Endothelial cell of umbilical vein (primary cell): ENCODE measurements at regions not wholly inside any gene's neighbourhood (a gene's known extent, or its start where the extent isn't known, plus 50 kb on each side); places are given as distances from the start of the nearest gene placed in this dataset.

Experiments used
- BruUV-seq: library from RNA; stranded (reverse); fragments of 400-500 nt; replicated peaks from 2 replicates; lab custom pipeline; 2021; lab: Mats Ljungman, UMichigan
- CTCF ChIA-PET: fragments of 300-600, 350-600 bp; sonication (Branson Sonifier 250); formaldehyde crosslinking; loops from one replicate; lab custom pipeline; 2021; ENCODE audit warnings: antibody characterized with exemption, inconsistent platforms; lab: Charles Lee
- POLR2A ChIA-PET: fragments of 300-600, 350-600 bp; sonication (Branson Sonifier 250); formaldehyde crosslinking; loops from one replicate; lab custom pipeline; 2021; ENCODE audit warnings: antibody characterized with exemption, inconsistent platforms; lab: Charles Lee
- DNase-seq: peaks from one replicate; pipeline ENCODE4 v3.0.0-alpha.2; 2011; ENCODE audit warnings: low read depth, low spot score
- FAIRE-seq: peaks from 2 replicates; lab custom pipeline; 2011; peaks lifted over from hg19 to GRCh38; lab: Jason Lieb, UNC
- H2AFZ ChIP-seq: 2 replicates; pipeline ENCODE4 v1.6.0; 2012; ENCODE audit warnings: low read depth, low read length, control low read depth, inconsistent platforms
- H3K27ac ChIP-seq: 2 replicates; pipeline ENCODE4 v1.5.1; 2011; ENCODE audit warnings: low read depth, mild to moderate bottlenecking, control low read depth, low read length, moderate library complexity; ENCODE audit not compliant: insufficient read depth
- H3K27me3 ChIP-seq, 2 experiments: 2 replicates each; pipeline versions ENCODE4 v1.6.0 to v1.6.1; 2011; ENCODE audit warnings: low read length in 2 of 2, mixed read lengths in 1 of 2; ENCODE audit not compliant: control insufficient read depth in 2 of 2, insufficient read depth in 2 of 2
- H3K36me3 ChIP-seq, 2 experiments: 2 replicates in 1 of 2; 3 replicates in 1 of 2; pipeline ENCODE4 v1.5.1; 2011; ENCODE audit warnings: low read length in 2 of 2, mild to moderate bottlenecking in 1 of 2, moderate library complexity in 1 of 2; ENCODE audit not compliant: control insufficient read depth in 2 of 2, insufficient read depth in 2 of 2; ENCODE audit errors: extremely low read depth in 1 of 2
- H3K4me1 ChIP-seq: 3 replicates; pipeline ENCODE4 v1.5.1; 2011; ENCODE audit warnings: mild to moderate bottlenecking, low read length; ENCODE audit not compliant: control insufficient read depth, insufficient read depth; ENCODE audit errors: extremely low read depth
- H3K4me2 ChIP-seq: 2 replicates; pipeline ENCODE4 v1.6.1; 2011; ENCODE audit warnings: low read length, control low read depth, mixed read lengths; ENCODE audit not compliant: insufficient read depth
- H3K4me3 ChIP-seq, 3 experiments: fragments of 200-600 bp in 1 of 3; sonication (generic), shearing (Covaris generic) in 1 of 3; replicated peaks in 1 of 3; 2 replicates each; pipeline ENCODE4 v1.5.1; 2011 to 2016; ENCODE audit warnings: control low read depth in 3 of 3, low read length in 3 of 3, mild to moderate bottlenecking in 2 of 3, inconsistent platforms in 1 of 3, low read depth in 1 of 3, moderate library complexity in 1 of 3; ENCODE audit not compliant: insufficient read depth in 1 of 3
- H3K79me2 ChIP-seq: 2 replicates; pipeline ENCODE4 v1.6.0; 2012; ENCODE audit warnings: low read length, inconsistent platforms; ENCODE audit not compliant: control insufficient read depth, insufficient read depth
- H3K9ac ChIP-seq: replicated peaks from 2 replicates; pipeline ENCODE3; 2011; ENCODE audit warnings: low read length, control low read depth; ENCODE audit not compliant: insufficient read depth; ENCODE audit errors: extremely low read depth
- H3K9me1 ChIP-seq: replicated peaks from 3 replicates; pipeline ENCODE4 v1.6.0; 2011; ENCODE audit warnings: mild to moderate bottlenecking, low read length; ENCODE audit not compliant: control insufficient read depth, insufficient read depth; ENCODE audit errors: extremely low read depth
- H3K9me3 ChIP-seq: replicated peaks from 2 replicates; pipeline ENCODE4 v1.5.1; 2012; ENCODE audit warnings: low read length, inconsistent platforms; ENCODE audit not compliant: control insufficient read depth, insufficient read depth
- H4K20me1 ChIP-seq: replicated peaks from 2 replicates; pipeline ENCODE3; 2011; ENCODE audit warnings: mild to moderate bottlenecking, low read length; ENCODE audit not compliant: control insufficient read depth, insufficient read depth; ENCODE audit errors: extremely low read depth
- EZH2 ChIP-seq: IDR thresholded peaks from 2 replicates; pipeline ENCODE4 v1.6.1; 2012; ENCODE audit warnings: borderline replicate concordance, low read depth, mild to moderate bottlenecking, moderate library complexity, low read length, inconsistent platforms; ENCODE audit not compliant: severe bottlenecking
- FOS ChIP-seq: IDR thresholded peaks from 2 replicates; pipeline ENCODE4 v1.6.1; 2011; ENCODE audit warnings: mild to moderate bottlenecking, low read length, moderate library complexity, borderline replicate concordance; ENCODE audit not compliant: insufficient read depth
- GATA2 ChIP-seq: IDR thresholded peaks from 2 replicates; pipeline ENCODE4 v1.7.0; 2011; ENCODE audit warnings: low read depth, mild to moderate bottlenecking, moderate library complexity, mixed read lengths, low read length; ENCODE audit not compliant: insufficient read length, insufficient read depth
- JUN ChIP-seq: IDR thresholded peaks from 2 replicates; pipeline ENCODE4 v1.6.1; 2011; ENCODE audit warnings: borderline replicate concordance, low read depth; ENCODE audit not compliant: insufficient read length, insufficient read depth
- MYC ChIP-seq: IDR thresholded peaks from one replicate; pipeline ENCODE4 v1.6.1; 2011; ENCODE audit warnings: mild to moderate bottlenecking, low read depth, low read length
- POLR2A ChIP-seq: IDR thresholded peaks from 2 replicates; pipeline ENCODE4 v1.6.1; 2012; ENCODE audit warnings: low read depth, mild to moderate bottlenecking, control low read depth, low read length
- POLR2AphosphoS5 ChIP-seq: IDR thresholded peaks from 2 replicates; pipeline ENCODE4 v1.6.1; 2012; ENCODE audit warnings: low read depth, mild to moderate bottlenecking, control low read depth, low read length, moderate library complexity; ENCODE audit not compliant: insufficient read depth
- dilution Hi-C: fragments of 300-500 bp; cut with MboI; formaldehyde crosslinking; loops from one replicate; pipeline ENCODE4 v1.15.0; 2019; ENCODE audit warnings: low sequenced_read_pairs; ENCODE audit not compliant: extremely low pct_ligation_motif_present
- intact Hi-C: fragments of 100-400 bp; cut with micrococcal nuclease; formaldehyde crosslinking; loops from one replicate; pipeline ENCODE4 v1.10.0; 2022
- TF ChIP-seq, protein P1 (sequence below), 2 donors: IDR thresholded peaks; 1 replicate in 1 of 2; 2 replicates in 1 of 2; pipeline ENCODE4 v1.5.1; 2011; ENCODE audit warnings: low read length in 2 of 2, mild to moderate bottlenecking in 2 of 2, moderate library complexity in 2 of 2, control low read depth in 1 of 2, inconsistent platforms in 1 of 2, low read depth in 1 of 2; ENCODE audit not compliant: insufficient read depth in 1 of 2; ENCODE audit errors: extremely low read depth in 1 of 2
- TF ChIP-seq, protein P2 (sequence below): IDR thresholded peaks from 2 replicates; pipeline ENCODE4 v1.6.1; 2011; ENCODE audit not compliant: insufficient read depth, insufficient read length

DNA sequence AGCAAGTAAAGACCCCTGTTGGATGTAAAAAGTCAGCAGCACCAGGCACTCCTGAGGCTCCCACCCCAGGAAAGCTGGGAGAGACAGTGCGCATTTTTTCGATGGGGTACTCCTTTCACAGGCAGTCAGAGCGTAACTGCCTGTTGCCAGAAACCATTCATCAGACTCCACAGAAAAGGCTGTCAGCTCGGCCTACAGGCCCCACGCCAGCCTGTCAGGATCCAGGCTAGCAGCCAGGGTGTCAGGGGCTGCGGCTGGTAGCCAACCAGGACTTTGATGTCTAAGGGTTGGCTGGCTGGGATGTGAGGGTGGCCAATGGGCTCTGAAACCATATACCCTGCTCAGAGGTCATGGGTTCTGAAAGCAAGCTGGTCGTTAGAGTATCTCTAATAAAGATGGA lies 164.5 kb downstream of the WNT5A start:
- H3K9ac ChIP-seq, result no peak overlapping the region
- no peak for TF ChIP-seq POLR2AphosphoS5
- TF ChIP-seq, protein P1, sequence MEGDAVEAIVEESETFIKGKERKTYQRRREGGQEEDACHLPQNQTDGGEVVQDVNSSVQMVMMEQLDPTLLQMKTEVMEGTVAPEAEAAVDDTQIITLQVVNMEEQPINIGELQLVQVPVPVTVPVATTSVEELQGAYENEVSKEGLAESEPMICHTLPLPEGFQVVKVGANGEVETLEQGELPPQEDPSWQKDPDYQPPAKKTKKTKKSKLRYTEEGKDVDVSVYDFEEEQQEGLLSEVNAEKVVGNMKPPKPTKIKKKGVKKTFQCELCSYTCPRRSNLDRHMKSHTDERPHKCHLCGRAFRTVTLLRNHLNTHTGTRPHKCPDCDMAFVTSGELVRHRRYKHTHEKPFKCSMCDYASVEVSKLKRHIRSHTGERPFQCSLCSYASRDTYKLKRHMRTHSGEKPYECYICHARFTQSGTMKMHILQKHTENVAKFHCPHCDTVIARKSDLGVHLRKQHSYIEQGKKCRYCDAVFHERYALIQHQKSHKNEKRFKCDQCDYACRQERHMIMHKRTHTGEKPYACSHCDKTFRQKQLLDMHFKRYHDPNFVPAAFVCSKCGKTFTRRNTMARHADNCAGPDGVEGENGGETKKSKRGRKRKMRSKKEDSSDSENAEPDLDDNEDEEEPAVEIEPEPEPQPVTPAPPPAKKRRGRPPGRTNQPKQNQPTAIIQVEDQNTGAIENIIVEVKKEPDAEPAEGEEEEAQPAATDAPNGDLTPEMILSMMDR (IDR thresholded peaks at IDR 0.05; ENCODE audit: extremely low read depth in 1 of 2, insufficient read depth in 1 of 2, low read depth in 1 of 2, low read length in 2 of 2), result no peak
- no peak for TF ChIP-seq POLR2A
- TF ChIP-seq EZH2, result no peak
- no peak for TF ChIP-seq FOS
- no peak for TF ChIP-seq MYC
- TF ChIP-seq GATA2, result no peak
- TF ChIP-seq JUN, result no peak
- TF ChIP-seq, protein P2, sequence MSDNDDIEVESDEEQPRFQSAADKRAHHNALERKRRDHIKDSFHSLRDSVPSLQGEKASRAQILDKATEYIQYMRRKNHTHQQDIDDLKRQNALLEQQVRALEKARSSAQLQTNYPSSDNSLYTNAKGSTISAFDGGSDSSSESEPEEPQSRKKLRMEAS, result no peak
- intact Hi-C loops (no loop called here), dilution Hi-C loops (no loop called here)
- H4K20me1 ChIP-seq, result no peaks in the 10 kb centered on the region
- no peaks in the 10 kb centered on the region for H3K36me3 ChIP-seq
- H3K9me3 ChIP-seq, result no peaks in the 10 kb centered on the region
- H3K27me3 ChIP-seq, result no peaks in the 10 kb centered on the region
- no peaks in the 10 kb centered on the region for H3K9me1 ChIP-seq
- POLR2A ChIA-PET, result no interaction called here
- H3K79me2 ChIP-seq, result no peaks in the 10 kb centered on the region
- no peak for DNase-seq
- H2AFZ ChIP-seq, result no peak overlapping the region
- H3K4me3 ChIP-seq, result no peak overlapping the region
- H3K4me1 ChIP-seq, result no peaks in the 10 kb centered on the region
- no peak overlapping the region for H3K27ac ChIP-seq
- CTCF ChIA-PET, result no interaction called here
- H3K4me2 ChIP-seq, result no peak overlapping the region
- BruUV-seq, result no TSS peak
- FAIRE-seq, result no peak
